Neural cell (in vitro differentiated cells): ENCODE measurements at regions not wholly inside any gene's neighbourhood (a gene's known extent, or its start where the extent isn't known, plus 50 kb on each side); places are given as distances from the start of the nearest gene placed in this dataset.

Experiments
- POLR2AphosphoS5 ChIP-seq: IDR thresholded peaks from 2 replicates; pipeline ENCODE4 v1.6.1; 2012
- RAD21 ChIP-seq: fragments of 450-650 bp; conservative IDR thresholded peaks from 2 replicates; pipeline ENCODE4 v1.6.1; 2014; ENCODE audit warnings: antibody characterized with exemption, mild to moderate bottlenecking, moderate library complexity
- SMC3 ChIP-seq: fragments of 450-650 bp; conservative IDR thresholded peaks from 2 replicates; pipeline ENCODE4 v1.6.1; 2014; ENCODE audit warnings: antibody characterized with exemption, mild to moderate bottlenecking, moderate library complexity; ENCODE audit not compliant: poor library complexity
- TF ChIP-seq, protein P1 (sequence below): fragments of 450-650 bp; IDR thresholded peaks from 2 replicates; pipeline ENCODE4 v1.5.1; 2014; ENCODE audit warnings: antibody characterized with exemption, mild to moderate bottlenecking, moderate library complexity; ENCODE audit not compliant: poor library complexity, severe bottlenecking

DNA sequence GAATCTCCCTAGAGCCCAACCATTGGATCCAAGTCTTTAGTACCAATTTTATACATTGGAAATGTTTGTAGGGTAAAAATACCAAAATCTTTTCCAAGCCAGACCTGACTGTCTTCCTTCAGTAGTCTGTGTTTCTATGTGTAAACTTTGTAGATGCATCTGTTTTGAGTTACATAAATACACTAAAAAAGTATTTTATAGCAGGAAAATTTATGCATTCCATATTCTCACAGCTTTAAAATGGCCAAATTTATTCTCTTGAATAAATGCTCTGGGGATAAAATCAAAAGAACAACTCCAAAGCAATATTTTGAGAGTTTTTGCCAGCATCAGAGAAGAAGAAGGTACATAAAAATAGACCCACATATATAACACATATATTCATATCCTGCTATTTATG lies 377.4 kb downstream of the PPP3CA start:
- TF ChIP-seq, protein P1, sequence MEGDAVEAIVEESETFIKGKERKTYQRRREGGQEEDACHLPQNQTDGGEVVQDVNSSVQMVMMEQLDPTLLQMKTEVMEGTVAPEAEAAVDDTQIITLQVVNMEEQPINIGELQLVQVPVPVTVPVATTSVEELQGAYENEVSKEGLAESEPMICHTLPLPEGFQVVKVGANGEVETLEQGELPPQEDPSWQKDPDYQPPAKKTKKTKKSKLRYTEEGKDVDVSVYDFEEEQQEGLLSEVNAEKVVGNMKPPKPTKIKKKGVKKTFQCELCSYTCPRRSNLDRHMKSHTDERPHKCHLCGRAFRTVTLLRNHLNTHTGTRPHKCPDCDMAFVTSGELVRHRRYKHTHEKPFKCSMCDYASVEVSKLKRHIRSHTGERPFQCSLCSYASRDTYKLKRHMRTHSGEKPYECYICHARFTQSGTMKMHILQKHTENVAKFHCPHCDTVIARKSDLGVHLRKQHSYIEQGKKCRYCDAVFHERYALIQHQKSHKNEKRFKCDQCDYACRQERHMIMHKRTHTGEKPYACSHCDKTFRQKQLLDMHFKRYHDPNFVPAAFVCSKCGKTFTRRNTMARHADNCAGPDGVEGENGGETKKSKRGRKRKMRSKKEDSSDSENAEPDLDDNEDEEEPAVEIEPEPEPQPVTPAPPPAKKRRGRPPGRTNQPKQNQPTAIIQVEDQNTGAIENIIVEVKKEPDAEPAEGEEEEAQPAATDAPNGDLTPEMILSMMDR: no peak
- TF ChIP-seq SMC3: no peak
- no peak for TF ChIP-seq POLR2AphosphoS5
- no peak for TF ChIP-seq RAD21
